ENCODE measurements at regions not wholly inside any gene's neighbourhood (a gene's known extent, or its start where the extent isn't known, plus 50 kb on each side); places are given as distances from the start of the nearest gene placed in this dataset.

DNA sequence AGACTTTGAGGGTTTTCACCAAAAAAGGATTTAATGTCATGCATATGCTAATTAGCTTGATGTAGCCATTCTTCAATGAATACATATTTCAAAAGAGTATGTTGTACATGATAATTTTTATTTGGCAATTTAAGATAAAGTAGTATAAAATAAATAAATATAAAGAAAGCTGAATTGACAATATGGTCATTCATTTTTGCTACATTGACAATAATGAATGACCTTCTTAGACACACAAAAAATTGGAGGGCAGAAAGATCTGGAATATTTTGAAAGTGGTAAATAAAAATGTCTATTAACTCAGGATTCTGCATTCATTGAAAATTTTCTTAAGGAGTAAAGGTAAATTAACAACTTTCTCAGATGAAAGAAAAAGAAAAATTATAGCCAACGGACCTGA lies 324.8 kb upstream of the FTMT start:
- Histone ChIP-seq H3K27me3 (ENCODE audit: insufficient read depth, low read length) (no peaks in the 10 kb centered on the region), H3K27ac (ENCODE audit: low read depth, low read length) (no peak overlapping the region), H3K4me2 (ENCODE audit: low read length) (no peak overlapping the region), H2AFZ (ENCODE audit: low read depth, low read length, poor library complexity, severe bottlenecking) (no peak overlapping the region), H3K9me2 (ENCODE audit: insufficient read depth) (no peaks in the 10 kb centered on the region), H3K36me3 (ENCODE audit: control insufficient read depth in 1 of 2, insufficient read depth in 2 of 2, low read length in 2 of 2) (no peaks in the 10 kb centered on the region), H3K9me3 (ENCODE audit: control insufficient read depth in 1 of 2, insufficient read depth in 1 of 2, low read depth in 1 of 2, low read length in 2 of 2) (no peaks in the 10 kb centered on the region), H3K9ac (ENCODE audit: low read length) (no peak overlapping the region), H3K4me1 (ENCODE audit: control insufficient read depth in 1 of 2, insufficient read depth in 2 of 2, low read length in 2 of 2) (no peaks in the 10 kb centered on the region), H3K79me2 (ENCODE audit: insufficient read depth, low read length) (no peaks in the 10 kb centered on the region), H4K20me1 (ENCODE audit: insufficient read depth) (no peaks in the 10 kb centered on the region), H3K4me3 (replicated peaks in 1 of 2; ENCODE audit: low read depth in 1 of 2, low read length in 2 of 2) (no peak overlapping the region)
- no peak for TF ChIP-seq RAD21 (IDR thresholded peaks at IDR 0.05; ENCODE audit: low read depth)
- TF ChIP-seq CEBPB (IDR thresholded peaks at IDR 0.05; ENCODE audit: low read depth), result no peak
- no peak for TF ChIP-seq ZNF274 (IDR thresholded peaks at IDR 0.05; ENCODE audit: low read depth, low read length)
- TF ChIP-seq, protein P1, sequence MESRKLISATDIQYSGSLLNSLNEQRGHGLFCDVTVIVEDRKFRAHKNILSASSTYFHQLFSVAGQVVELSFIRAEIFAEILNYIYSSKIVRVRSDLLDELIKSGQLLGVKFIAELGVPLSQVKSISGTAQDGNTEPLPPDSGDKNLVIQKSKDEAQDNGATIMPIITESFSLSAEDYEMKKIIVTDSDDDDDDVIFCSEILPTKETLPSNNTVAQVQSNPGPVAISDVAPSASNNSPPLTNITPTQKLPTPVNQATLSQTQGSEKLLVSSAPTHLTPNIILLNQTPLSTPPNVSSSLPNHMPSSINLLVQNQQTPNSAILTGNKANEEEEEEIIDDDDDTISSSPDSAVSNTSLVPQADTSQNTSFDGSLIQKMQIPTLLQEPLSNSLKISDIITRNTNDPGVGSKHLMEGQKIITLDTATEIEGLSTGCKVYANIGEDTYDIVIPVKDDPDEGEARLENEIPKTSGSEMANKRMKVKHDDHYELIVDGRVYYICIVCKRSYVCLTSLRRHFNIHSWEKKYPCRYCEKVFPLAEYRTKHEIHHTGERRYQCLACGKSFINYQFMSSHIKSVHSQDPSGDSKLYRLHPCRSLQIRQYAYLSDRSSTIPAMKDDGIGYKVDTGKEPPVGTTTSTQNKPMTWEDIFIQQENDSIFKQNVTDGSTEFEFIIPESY (IDR thresholded peaks at IDR 0.05; ENCODE audit: extremely low read depth, insufficient replicate concordance, low read length), result no peak
- TF ChIP-seq SIN3A (IDR thresholded peaks at IDR 0.05; ENCODE audit: low read depth), result no peak
- no peak for TF ChIP-seq POLR2A (IDR thresholded peaks at IDR 0.05; ENCODE audit: borderline replicate concordance, extremely low read depth, insufficient read depth, insufficient read length)
- TF ChIP-seq TCF7L2 (IDR thresholded peaks at IDR 0.05; ENCODE audit: borderline replicate concordance, extremely low read depth, insufficient read depth, insufficient read length), result no peak
- ChIA-PET POLR2A (no interaction called here), RAD21 (ENCODE audit: low non-redundant PET in 1 of 2, low total read pairs in 2 of 2, uncharacterized antibody in 2 of 2, unreplicated experiment in 2 of 2) (no interaction called here), CTCF (no interaction called here)
- intact Hi-C loops (cut with micrococcal nuclease), result no loop called here
- DNase-seq (ENCODE audit: low read depth, low spot score) (no peak), ATAC-seq (no peak)
- no TSS peak for BruUV-seq (replicated peaks)

DNA sequence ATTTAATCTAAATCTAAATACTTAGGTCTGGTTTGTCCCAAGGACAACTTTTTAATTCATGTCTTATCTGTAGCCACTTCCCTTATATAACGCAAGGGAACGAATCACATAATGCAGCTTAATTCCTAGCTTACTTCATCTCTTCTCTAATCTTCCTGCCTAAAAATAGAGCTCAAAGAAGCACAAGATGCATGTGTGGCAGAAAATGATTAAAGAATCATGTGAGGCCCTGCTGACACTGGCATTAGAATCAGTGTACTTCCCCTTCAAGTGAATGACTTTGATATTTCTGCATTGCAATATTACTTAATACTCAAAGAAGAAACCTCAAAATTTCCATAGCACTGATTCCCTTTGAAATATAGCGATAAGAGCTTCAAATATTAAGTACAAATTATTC lies 317.9 kb upstream of the FTMT start:
- ChIA-PET POLR2A (no interaction called here), RAD21 (ENCODE audit: low non-redundant PET in 1 of 2, low total read pairs in 2 of 2, uncharacterized antibody in 2 of 2, unreplicated experiment in 2 of 2) (no interaction called here), CTCF (no interaction called here)
- no peaks in the 10 kb centered on the region for H3K9me2 ChIP-seq (ENCODE audit: insufficient read depth)
- H3K79me2 ChIP-seq (ENCODE audit: insufficient read depth, low read length), result no peaks in the 10 kb centered on the region
- no peak for ATAC-seq
- intact Hi-C loops (cut with micrococcal nuclease), result no loop called here
- H3K4me3 ChIP-seq (replicated peaks in 1 of 2; ENCODE audit: low read depth in 1 of 2, low read length in 2 of 2), result no peak overlapping the region
- no peaks in the 10 kb centered on the region for H4K20me1 ChIP-seq (ENCODE audit: insufficient read depth)
- H3K27me3 ChIP-seq (ENCODE audit: insufficient read depth, low read length), result no peaks in the 10 kb centered on the region
- BruUV-seq (replicated peaks), result no TSS peak
- H3K27ac ChIP-seq (ENCODE audit: low read depth, low read length), result no peak overlapping the region
- H3K4me1 ChIP-seq (ENCODE audit: control insufficient read depth in 1 of 2, insufficient read depth in 2 of 2, low read length in 2 of 2), result no peaks in the 10 kb centered on the region
- H3K9me3 ChIP-seq (ENCODE audit: control insufficient read depth in 1 of 2, insufficient read depth in 1 of 2, low read depth in 1 of 2, low read length in 2 of 2), result no peaks in the 10 kb centered on the region
- H3K9ac ChIP-seq (ENCODE audit: low read length), result no peak overlapping the region
- no peak overlapping the region for H2AFZ ChIP-seq (ENCODE audit: low read depth, low read length, poor library complexity, severe bottlenecking)
- no peak for DNase-seq (ENCODE audit: low read depth, low spot score)
- TF ChIP-seq ZNF274 (IDR thresholded peaks at IDR 0.05; ENCODE audit: low read depth, low read length) (no peak), ZFX (IDR thresholded peaks at IDR 0.05) (no peak)
- no peaks in the 10 kb centered on the region for H3K36me3 ChIP-seq (ENCODE audit: control insufficient read depth in 1 of 2, insufficient read depth in 2 of 2, low read length in 2 of 2)
- H3K4me2 ChIP-seq (ENCODE audit: low read length), result no peak overlapping the region

All from HCT116 (cell line).